GM12891 (cell line): ENCODE measurements at regions not wholly inside any gene's neighbourhood (a gene's known extent, or its start where the extent isn't known, plus 50 kb on each side); places are given as distances from the start of the nearest gene placed in this dataset.
"Not testable (repeated sequence)": the region's sequence is repeated elsewhere in the genome, so short reads cannot be mapped to it uniquely, and the experiment has no call there.

Experiments
- POLR2A ChIP-seq: IDR thresholded peaks from 2 replicates; pipeline ENCODE4 v1.6.1; 2011; ENCODE audit warnings: low read depth, low read length, control low read depth
- POLR2AphosphoS5 ChIP-seq: IDR thresholded peaks from 2 replicates; pipeline ENCODE4 v1.6.1; 2011; ENCODE audit warnings: low read depth, low read length, control low read depth

DNA sequence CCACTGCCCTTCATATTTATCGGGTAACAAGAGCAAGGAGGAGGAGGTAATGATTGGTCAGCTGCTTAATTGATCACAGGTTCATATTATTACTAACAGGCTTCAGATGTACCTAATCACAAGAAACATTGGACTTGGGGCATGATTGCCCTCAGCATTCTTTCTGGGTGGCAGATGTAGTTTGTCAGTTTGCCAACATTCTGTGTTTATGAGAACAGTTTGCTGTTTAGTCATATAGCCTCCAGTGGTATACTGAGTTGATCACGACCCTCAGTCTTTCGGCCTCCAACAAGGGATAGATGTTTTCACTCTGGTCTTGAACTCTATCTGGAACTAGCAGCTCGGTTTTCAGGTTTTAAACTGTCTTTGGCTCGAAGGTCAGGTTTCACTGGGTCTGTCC, 237.7 kb upstream of the GNPDA2 start:
- not testable (repeated sequence) for TF ChIP-seq POLR2A, POLR2AphosphoS5
